ENCODE measurements at regions not wholly inside any gene's neighbourhood (a gene's known extent, or its start where the extent isn't known, plus 50 kb on each side); places are given as distances from the start of the nearest gene placed in this dataset.

GRCh38 chr13:64866331-64866730 lies 2363.8 kb downstream of the PCDH9 start:
- ChIA-PET CTCF (no interaction called here), POLR2A (no interaction called here)
- TF ChIP-seq TARDBP (IDR thresholded peaks at IDR 0.05) = no peak
- TF ChIP-seq CTBP1 (IDR thresholded peaks at IDR 0.05; ENCODE audit: borderline replicate concordance) = no peak
- no peak for TF ChIP-seq ARNT (IDR thresholded peaks at IDR 0.05)
- TF ChIP-seq L3MBTL2 (conservative IDR thresholded peaks at IDR 0.05) = no peak
- TF ChIP-seq BHLHE40 (IDR thresholded peaks at IDR 0.05; ENCODE audit: borderline replicate concordance) = no peak
- TF ChIP-seq HDGF (IDR thresholded peaks at IDR 0.05; ENCODE audit: borderline replicate concordance) = no peak
- no peak for TF ChIP-seq PKNOX1 (IDR thresholded peaks at IDR 0.05)
- no peak for TF ChIP-seq LEF1 (IDR thresholded peaks at IDR 0.05; ENCODE audit: borderline replicate concordance)
- TF ChIP-seq ELF4 (IDR thresholded peaks at IDR 0.05) = no peak
- no peak for TF ChIP-seq SUZ12 (IDR thresholded peaks at IDR 0.05)
- no peak for TF ChIP-seq FOXK2 (IDR thresholded peaks at IDR 0.05)
- no peak for TF ChIP-seq FOXA1 (IDR thresholded peaks at IDR 0.05)
- TF ChIP-seq FOXM1 (IDR thresholded peaks at IDR 0.05; ENCODE audit: borderline replicate concordance) = no peak
- no peak for TF ChIP-seq SP1 (IDR thresholded peaks at IDR 0.05)
- TF ChIP-seq ZNF384 (IDR thresholded peaks at IDR 0.05) = no peak
- no peak for TF ChIP-seq NFRKB (IDR thresholded peaks at IDR 0.05)
- DNase-seq (ENCODE audit: extremely low spot score) = no peak

GRCh38 chr13:64855506-64855905 lies 2374.6 kb downstream of the PCDH9 start:
- ChIA-PET CTCF (interaction anchor here (0.6 kb wide), 1 partner anchor 14 kb away, joined by 4 read pairs; no protein-coding TSS in a partner anchor), POLR2A (no interaction called here)

GRCh38 chr13:64850017-64850416 lies 2380.1 kb downstream of the PCDH9 start:
- no peak for TF ChIP-seq HDGF (IDR thresholded peaks at IDR 0.05; ENCODE audit: borderline replicate concordance)
- TF ChIP-seq TARDBP (IDR thresholded peaks at IDR 0.05) = no peak
- TF ChIP-seq PKNOX1 (IDR thresholded peaks at IDR 0.05) = no peak
- no peak for TF ChIP-seq CTBP1 (IDR thresholded peaks at IDR 0.05; ENCODE audit: borderline replicate concordance)
- TF ChIP-seq NFRKB (IDR thresholded peaks at IDR 0.05) = no peak
- no peak for TF ChIP-seq FOXA1 (IDR thresholded peaks at IDR 0.05)
- TF ChIP-seq ELF4 (IDR thresholded peaks at IDR 0.05) = no peak
- TF ChIP-seq ZNF384 (IDR thresholded peaks at IDR 0.05) = no peak
- no peak for TF ChIP-seq FOXM1 (IDR thresholded peaks at IDR 0.05; ENCODE audit: borderline replicate concordance)
- no peak for TF ChIP-seq SUZ12 (IDR thresholded peaks at IDR 0.05)
- no peak for TF ChIP-seq BHLHE40 (IDR thresholded peaks at IDR 0.05; ENCODE audit: borderline replicate concordance)
- no peak for TF ChIP-seq SP1 (IDR thresholded peaks at IDR 0.05)
- TF ChIP-seq LEF1 (IDR thresholded peaks at IDR 0.05; ENCODE audit: borderline replicate concordance) = no peak
- ChIA-PET POLR2A (no interaction called here), CTCF (no interaction called here)
- no peak for DNase-seq (ENCODE audit: extremely low spot score)

More at GRCh38 chr13:64855506-64855905, 2374.6 kb downstream of the PCDH9 start:
- no peak for DNase-seq (ENCODE audit: extremely low spot score)
- TF ChIP-seq HDGF (IDR thresholded peaks at IDR 0.05; ENCODE audit: borderline replicate concordance) (no peak), CTBP1 (IDR thresholded peaks at IDR 0.05; ENCODE audit: borderline replicate concordance) (no peak), NFRKB (IDR thresholded peaks at IDR 0.05) (no peak), ZNF384 (IDR thresholded peaks at IDR 0.05) (no peak), LEF1 (IDR thresholded peaks at IDR 0.05; ENCODE audit: borderline replicate concordance) (no peak), FOXK2 (IDR thresholded peaks at IDR 0.05) (no peak), SUZ12 (IDR thresholded peaks at IDR 0.05) (no peak), TARDBP (IDR thresholded peaks at IDR 0.05) (no peak), PKNOX1 (IDR thresholded peaks at IDR 0.05) (no peak), L3MBTL2 (conservative IDR thresholded peaks at IDR 0.05) (no peak), FOXM1 (IDR thresholded peaks at IDR 0.05; ENCODE audit: borderline replicate concordance) (no peak), ARNT (IDR thresholded peaks at IDR 0.05) (no peak), FOXA1 (IDR thresholded peaks at IDR 0.05) (no peak), SP1 (IDR thresholded peaks at IDR 0.05) (no peak), BHLHE40 (IDR thresholded peaks at IDR 0.05; ENCODE audit: borderline replicate concordance) (no peak)

GRCh38 chr13:64849196-64849595 lies 2380.9 kb downstream of the PCDH9 start:
- DNase-seq (ENCODE audit: extremely low spot score) = no peak
- POLR2A ChIA-PET = no interaction called here
- TF ChIP-seq PKNOX1 (IDR thresholded peaks at IDR 0.05) (0 out of 2 replicates have a peak, but pooled peaks have one; percentile 27), SUZ12 (IDR thresholded peaks at IDR 0.05) (no peak), ELF4 (IDR thresholded peaks at IDR 0.05) (no peak)
- CTCF ChIA-PET = interaction anchor here (0.6 kb wide), 1 partner anchor 33 kb away, joined by 4 read pairs; no protein-coding TSS in a partner anchor

GRCh38 chr13:64847767-64848166 lies 2382.4 kb downstream of the PCDH9 start:
- DNase-seq (ENCODE audit: extremely low spot score) = no peak
- TF ChIP-seq BHLHE40 (IDR thresholded peaks at IDR 0.05; ENCODE audit: borderline replicate concordance) = no peak
- TF ChIP-seq FOXK2 (IDR thresholded peaks at IDR 0.05) = no peak
- no peak for TF ChIP-seq SP1 (IDR thresholded peaks at IDR 0.05)
- no peak for TF ChIP-seq L3MBTL2 (conservative IDR thresholded peaks at IDR 0.05)
- TF ChIP-seq SUZ12 (IDR thresholded peaks at IDR 0.05) = no peak
- TF ChIP-seq FOXA1 (IDR thresholded peaks at IDR 0.05) = no peak
- no peak for TF ChIP-seq FOXM1 (IDR thresholded peaks at IDR 0.05; ENCODE audit: borderline replicate concordance)
- TF ChIP-seq ZNF384 (IDR thresholded peaks at IDR 0.05) = no peak
- TF ChIP-seq PKNOX1 (IDR thresholded peaks at IDR 0.05) = no peak
- TF ChIP-seq HDGF (IDR thresholded peaks at IDR 0.05; ENCODE audit: borderline replicate concordance) = no peak
- TF ChIP-seq NFRKB (IDR thresholded peaks at IDR 0.05) = no peak
- TF ChIP-seq TARDBP (IDR thresholded peaks at IDR 0.05) = no peak
- no peak for TF ChIP-seq LEF1 (IDR thresholded peaks at IDR 0.05; ENCODE audit: borderline replicate concordance)
- POLR2A ChIA-PET = no interaction called here
- CTCF ChIA-PET = no interaction called here

All from HEK293T (cell line).